GM23338 (cell line): ENCODE measurements at regions not wholly inside any gene's neighbourhood (a gene's known extent, or its start where the extent isn't known, plus 50 kb on each side); places are given as distances from the start of the nearest gene placed in this dataset.
"Not testable (repeated sequence)": the region's sequence is repeated elsewhere in the genome, so short reads cannot be mapped to it uniquely, and the experiment has no call there.

Source experiments
- CTCF ChIP-seq, 2 experiments: fragments of 200-600 bp in 1 of 2; sonication (generic) in 1 of 2; conservative IDR thresholded peaks; 2 replicates each; pipeline versions ENCODE4 v1.5.1 to v1.6.1; 2016 to 2017; ENCODE audit warnings: antibody characterized with exemption in 2 of 2, low read depth in 2 of 2, mild to moderate bottlenecking in 2 of 2, moderate library complexity in 1 of 2
- EZH2 ChIP-seq: fragments of 200-600 bp; sonication (generic); IDR thresholded peaks from one replicate; pipeline ENCODE4 v1.8.0; 2017; ENCODE audit warnings: antibody characterized with exemption, mild to moderate bottlenecking, low read depth; ENCODE audit not compliant: unreplicated experiment
- EZH2phosphoT487 ChIP-seq: fragments of 200-600 bp; sonication (generic); IDR thresholded peaks from one replicate; pipeline ENCODE4 v1.8.1; 2018; ENCODE audit warnings: antibody characterized with exemption; ENCODE audit not compliant: unreplicated experiment
- JUNB ChIP-seq: IDR thresholded peaks from one replicate; pipeline ENCODE4 v1.6.1; 2016; ENCODE audit warnings: antibody characterized with exemption; ENCODE audit not compliant: unreplicated experiment
- NANOG ChIP-seq: IDR thresholded peaks from 2 replicates; pipeline ENCODE4 v1.6.1; 2016; ENCODE audit warnings: antibody characterized with exemption, borderline replicate concordance
- REST ChIP-seq: IDR thresholded peaks from one replicate; pipeline ENCODE4 v1.6.1; 2018; ENCODE audit warnings: antibody characterized with exemption; ENCODE audit not compliant: unreplicated experiment

- not testable (repeated sequence) for TF ChIP-seq CTCF (conservative IDR thresholded peaks at IDR 0.05; ENCODE audit: low read depth in 2 of 2); JUNB; REST; NANOG; EZH2; EZH2phosphoT487
Observed at GRCh38 chr3:75425379-75425778, 238.7 kb upstream of the FRG2C start.
